AG10803 (cell line): ENCODE measurements at regions not wholly inside any gene's neighbourhood (a gene's known extent, or its start where the extent isn't known, plus 50 kb on each side); places are given as distances from the start of the nearest gene placed in this dataset.

Experiments
- DNase-seq: peaks from one replicate; pipeline ENCODE4 v3.0.0; 2010; ENCODE audit warnings: low read depth
- H3K4me3 ChIP-seq: 2 replicates; pipeline ENCODE4 v1.5.1; 2011; ENCODE audit warnings: mild to moderate bottlenecking, low read length, control low read depth
- TF ChIP-seq, protein P1 (sequence below): conservative IDR thresholded peaks from 2 replicates; pipeline ENCODE4 v1.5.1; 2011; ENCODE audit warnings: mild to moderate bottlenecking, low read length, control low read depth, inconsistent platforms

DNA sequence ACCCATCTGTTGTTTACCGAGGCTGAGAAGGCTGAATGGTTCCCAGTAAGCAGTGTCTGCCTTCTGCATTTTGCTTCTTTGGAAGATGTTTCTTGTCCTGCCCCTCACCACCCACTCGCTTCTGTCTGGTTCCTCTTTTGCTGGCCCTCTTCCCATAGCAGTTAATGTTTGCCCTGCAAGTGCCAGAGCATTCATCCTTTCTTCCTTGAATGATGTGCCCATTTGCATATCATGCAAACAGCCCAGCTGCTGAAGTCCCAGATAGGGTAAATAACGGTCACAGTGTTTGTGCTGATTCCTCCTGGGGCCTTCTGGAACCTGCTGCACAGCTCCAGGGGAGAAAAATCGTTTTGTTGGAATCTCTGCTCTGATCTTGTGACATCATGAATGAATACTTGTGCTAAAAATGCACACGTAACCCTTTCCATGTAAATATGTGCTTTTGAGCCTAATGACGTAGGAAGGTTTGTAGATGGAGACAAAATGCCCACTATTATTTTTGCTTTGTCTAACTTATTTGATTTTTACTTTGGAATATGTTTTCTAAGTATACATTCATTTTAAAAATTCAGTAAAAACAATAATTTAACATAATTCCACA is 381.0 kb downstream of the SOX2 start:
- no peak overlapping the region for H3K4me3 ChIP-seq
- TF ChIP-seq, protein P1, sequence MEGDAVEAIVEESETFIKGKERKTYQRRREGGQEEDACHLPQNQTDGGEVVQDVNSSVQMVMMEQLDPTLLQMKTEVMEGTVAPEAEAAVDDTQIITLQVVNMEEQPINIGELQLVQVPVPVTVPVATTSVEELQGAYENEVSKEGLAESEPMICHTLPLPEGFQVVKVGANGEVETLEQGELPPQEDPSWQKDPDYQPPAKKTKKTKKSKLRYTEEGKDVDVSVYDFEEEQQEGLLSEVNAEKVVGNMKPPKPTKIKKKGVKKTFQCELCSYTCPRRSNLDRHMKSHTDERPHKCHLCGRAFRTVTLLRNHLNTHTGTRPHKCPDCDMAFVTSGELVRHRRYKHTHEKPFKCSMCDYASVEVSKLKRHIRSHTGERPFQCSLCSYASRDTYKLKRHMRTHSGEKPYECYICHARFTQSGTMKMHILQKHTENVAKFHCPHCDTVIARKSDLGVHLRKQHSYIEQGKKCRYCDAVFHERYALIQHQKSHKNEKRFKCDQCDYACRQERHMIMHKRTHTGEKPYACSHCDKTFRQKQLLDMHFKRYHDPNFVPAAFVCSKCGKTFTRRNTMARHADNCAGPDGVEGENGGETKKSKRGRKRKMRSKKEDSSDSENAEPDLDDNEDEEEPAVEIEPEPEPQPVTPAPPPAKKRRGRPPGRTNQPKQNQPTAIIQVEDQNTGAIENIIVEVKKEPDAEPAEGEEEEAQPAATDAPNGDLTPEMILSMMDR = no peak
- no peak for DNase-seq

DNA sequence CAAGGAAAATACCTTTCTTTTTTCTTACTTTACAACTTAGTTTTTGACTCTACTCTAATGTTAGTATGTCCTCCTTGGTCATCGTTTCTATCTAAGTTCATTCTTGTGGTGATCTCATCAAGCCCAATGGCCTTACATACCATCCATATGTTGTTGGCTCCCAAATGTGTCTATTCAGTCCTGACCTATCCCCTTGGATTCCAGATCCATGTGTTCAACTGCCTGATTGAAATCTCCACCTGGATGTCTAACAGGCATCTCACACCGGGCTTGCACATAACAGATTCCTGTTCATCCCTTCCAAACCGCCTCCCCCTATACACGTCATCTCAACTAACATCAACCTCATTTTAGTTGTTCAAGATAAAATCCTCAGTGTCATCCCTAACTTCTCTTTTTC is 382.6 kb downstream of the SOX2 start:
- TF ChIP-seq, protein P1 = no peak
- no peak overlapping the region for H3K4me3 ChIP-seq

DNA sequence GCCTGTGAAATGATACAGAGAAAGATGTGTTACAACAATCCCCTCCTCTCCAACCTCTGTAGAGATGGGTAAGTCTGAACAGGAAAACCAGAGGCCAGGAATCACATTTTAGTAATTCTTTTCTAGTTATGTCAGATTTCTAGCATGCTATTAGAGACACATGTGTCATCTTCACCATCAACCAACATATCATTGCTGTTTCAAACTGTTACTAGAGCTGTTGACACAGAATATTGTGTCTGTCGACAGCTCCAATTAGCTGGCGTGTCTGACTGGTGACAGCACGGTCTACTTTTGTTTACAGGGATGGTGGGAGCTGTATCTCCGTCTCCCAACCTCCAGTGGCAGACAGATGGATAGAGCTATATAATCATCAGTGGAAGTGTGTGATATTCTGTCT is 393.2 kb downstream of the SOX2 start:
- no peak for DNase-seq
- TF ChIP-seq, protein P1 = no peak
- no peak overlapping the region for H3K4me3 ChIP-seq

More for the DNA sequence above, 382.6 kb downstream of the SOX2 start:
- DNase-seq = no peak

DNA sequence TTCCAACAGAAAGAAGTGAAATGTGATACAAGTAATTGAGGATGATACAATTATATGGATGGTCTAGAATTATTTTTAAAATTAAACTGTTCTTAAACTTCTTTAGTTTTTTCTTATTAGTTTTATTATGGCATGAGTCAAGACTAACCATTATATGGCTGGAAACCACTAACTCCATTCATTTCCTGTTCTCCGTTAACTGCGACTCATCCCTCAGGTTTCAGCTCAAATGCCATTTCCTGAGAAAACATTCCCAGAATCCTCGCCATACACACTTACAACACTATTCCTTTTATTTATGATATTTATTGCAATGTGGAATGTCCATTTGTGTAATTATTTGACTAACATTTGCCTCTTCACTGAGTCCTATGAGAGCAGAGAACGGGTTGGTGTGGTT is 394.1 kb downstream of the SOX2 start:
- TF ChIP-seq, protein P1 = no peak
- H3K4me3 ChIP-seq = no peak overlapping the region
- peak; percentile 12 for DNase-seq

DNA sequence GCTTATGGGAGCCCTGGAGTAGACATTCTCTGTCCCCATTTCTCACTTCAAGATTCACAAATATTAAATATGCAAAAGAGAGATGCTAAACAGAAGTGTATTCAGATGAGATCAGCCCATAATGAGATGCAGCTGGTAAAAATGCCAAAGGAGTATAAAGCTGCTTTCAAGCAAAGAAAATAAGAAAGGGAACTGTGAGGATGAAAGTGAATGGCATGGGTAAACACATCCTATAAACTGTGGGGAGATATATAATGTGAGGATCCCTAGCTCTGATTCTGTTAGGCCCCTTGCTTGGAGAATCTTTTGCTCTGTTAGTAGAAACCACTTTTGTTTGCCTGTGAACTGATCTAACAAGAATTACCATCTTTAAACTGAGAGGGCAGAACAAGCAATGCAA is 396.6 kb downstream of the SOX2 start:
- no peak for DNase-seq
- no peak overlapping the region for H3K4me3 ChIP-seq
- TF ChIP-seq, protein P1 = no peak

DNA sequence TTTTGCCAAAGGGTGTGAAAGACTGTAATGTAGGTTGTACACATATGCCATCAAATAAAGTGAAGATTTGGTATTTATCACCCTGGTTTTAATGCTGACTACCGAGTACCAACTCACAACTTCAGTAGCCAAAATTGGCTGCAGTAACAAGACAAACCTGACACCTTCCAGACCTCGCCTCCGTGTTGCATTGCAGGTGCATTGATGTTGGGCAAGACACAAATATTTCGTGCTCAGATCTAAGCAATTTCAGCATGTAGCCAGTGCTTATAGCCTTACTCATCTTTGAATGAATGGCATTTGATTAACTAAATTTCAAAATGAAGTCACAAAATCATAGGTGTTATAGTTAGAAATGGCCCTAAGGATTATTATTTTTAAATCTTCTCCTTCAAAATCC is 400.2 kb downstream of the SOX2 start:
- no peak overlapping the region for H3K4me3 ChIP-seq
- TF ChIP-seq, protein P1 = no peak
- no peak for DNase-seq

DNA sequence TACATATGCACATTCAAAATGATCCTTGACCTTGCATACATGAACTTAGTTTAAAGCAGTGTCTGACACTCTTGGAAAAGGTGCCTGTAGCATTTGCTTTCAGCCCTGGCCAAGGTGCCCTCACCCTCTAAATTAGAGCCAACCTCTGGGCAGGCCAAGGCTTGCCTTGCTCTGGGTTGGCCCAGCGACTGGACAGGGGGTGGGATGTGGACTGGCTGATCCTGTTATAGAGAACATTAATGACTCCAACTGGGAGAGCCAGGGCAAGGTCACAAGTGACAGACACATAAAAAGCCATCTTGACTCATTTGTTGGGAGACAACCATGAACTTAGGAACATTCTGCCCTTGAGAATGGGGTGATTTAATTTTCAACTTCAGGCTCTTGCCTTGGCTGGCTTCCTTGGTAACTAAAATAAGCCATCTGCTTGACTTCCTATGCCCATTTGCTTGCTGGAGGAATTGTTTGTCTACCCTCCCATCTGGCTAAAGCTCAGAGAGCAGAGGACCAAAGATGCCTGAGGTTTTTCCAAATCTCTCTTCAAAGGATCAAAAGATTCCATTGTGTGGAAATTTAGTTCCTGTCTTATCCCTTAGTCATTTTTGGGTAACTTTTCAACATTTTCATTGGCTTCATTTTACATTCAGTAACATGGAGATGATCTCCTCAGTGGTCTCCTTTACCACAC is 403.7 kb downstream of the SOX2 start:
- TF ChIP-seq, protein P1 = no peak
- DNase-seq = no peak
- no peak overlapping the region for H3K4me3 ChIP-seq
